GM06990 (cell line): ENCODE measurements at regions not wholly inside any gene's neighbourhood (a gene's known extent, or its start where the extent isn't known, plus 50 kb on each side); places are given as distances from the start of the nearest gene placed in this dataset.
A peak's percentile ranks its signal among the peaks of the same experiment; 100 is the strongest.

Experiments used
- DNase-seq: peaks from one replicate; pipeline ENCODE4 v3.0.0-alpha.2; 2011; ENCODE audit not compliant: insufficient read length; ENCODE audit errors: extremely low read depth
- H3K27me3 ChIP-seq: replicated peaks from 2 replicates; pipeline ENCODE4 v1.6.0; 2011; ENCODE audit warnings: low read length; ENCODE audit not compliant: control insufficient read depth, insufficient read depth
- H3K36me3 ChIP-seq: 2 replicates; pipeline ENCODE4 v1.5.1; 2011; ENCODE audit warnings: low read length; ENCODE audit not compliant: control insufficient read depth, insufficient read depth
- H3K4me3 ChIP-seq: replicated peaks from 2 replicates; pipeline ENCODE4 v1.5.1; 2011; ENCODE audit warnings: low read depth, mild to moderate bottlenecking, control low read depth, low read length
- TF ChIP-seq, protein P1 (sequence below): IDR thresholded peaks from 2 replicates; pipeline ENCODE4 v1.5.1; 2011; ENCODE audit warnings: low read length, control low read depth, mild to moderate bottlenecking, inconsistent platforms; ENCODE audit not compliant: insufficient read depth, poor library complexity, severe bottlenecking

DNA sequence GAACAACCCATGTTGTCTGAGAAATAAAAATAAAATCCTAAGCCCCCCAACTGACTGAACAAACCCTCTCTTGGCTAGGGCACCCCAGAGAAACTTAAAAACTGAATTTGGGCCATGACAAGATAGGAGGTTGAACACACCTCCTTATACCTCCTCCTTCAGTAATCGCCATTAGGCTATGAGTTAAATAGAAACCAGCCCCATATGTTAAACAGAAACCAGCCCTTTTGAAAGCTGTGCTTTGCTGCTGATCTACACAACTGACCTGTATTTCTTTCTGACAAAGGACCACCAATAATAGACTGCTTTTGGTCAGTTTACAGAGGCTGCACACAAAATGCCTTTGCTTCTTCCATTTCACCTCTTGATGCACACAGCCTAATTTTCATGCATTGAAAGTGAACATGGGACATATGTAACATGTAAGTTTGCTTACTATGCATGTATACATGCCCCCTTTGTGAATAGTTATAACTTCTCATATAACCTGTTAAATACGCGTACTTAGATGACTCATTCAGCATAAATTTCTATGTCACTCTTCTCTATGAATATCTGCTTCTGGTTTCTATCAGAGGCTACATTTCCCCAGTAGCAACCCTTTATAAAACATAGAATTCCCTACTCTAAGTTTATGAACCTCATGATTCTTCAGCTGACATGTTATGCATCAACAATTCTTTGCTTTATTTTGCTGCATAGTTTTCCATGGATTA lies 462.9 kb downstream of the COL12A1 start:
- H3K36me3 ChIP-seq, result no peaks in the 10 kb centered on the region
- TF ChIP-seq, protein P1, sequence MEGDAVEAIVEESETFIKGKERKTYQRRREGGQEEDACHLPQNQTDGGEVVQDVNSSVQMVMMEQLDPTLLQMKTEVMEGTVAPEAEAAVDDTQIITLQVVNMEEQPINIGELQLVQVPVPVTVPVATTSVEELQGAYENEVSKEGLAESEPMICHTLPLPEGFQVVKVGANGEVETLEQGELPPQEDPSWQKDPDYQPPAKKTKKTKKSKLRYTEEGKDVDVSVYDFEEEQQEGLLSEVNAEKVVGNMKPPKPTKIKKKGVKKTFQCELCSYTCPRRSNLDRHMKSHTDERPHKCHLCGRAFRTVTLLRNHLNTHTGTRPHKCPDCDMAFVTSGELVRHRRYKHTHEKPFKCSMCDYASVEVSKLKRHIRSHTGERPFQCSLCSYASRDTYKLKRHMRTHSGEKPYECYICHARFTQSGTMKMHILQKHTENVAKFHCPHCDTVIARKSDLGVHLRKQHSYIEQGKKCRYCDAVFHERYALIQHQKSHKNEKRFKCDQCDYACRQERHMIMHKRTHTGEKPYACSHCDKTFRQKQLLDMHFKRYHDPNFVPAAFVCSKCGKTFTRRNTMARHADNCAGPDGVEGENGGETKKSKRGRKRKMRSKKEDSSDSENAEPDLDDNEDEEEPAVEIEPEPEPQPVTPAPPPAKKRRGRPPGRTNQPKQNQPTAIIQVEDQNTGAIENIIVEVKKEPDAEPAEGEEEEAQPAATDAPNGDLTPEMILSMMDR, result no peak
- peak; percentile 40 for DNase-seq
- no peak overlapping the region for H3K4me3 ChIP-seq
- H3K27me3 ChIP-seq, result no peaks in the 10 kb centered on the region

DNA sequence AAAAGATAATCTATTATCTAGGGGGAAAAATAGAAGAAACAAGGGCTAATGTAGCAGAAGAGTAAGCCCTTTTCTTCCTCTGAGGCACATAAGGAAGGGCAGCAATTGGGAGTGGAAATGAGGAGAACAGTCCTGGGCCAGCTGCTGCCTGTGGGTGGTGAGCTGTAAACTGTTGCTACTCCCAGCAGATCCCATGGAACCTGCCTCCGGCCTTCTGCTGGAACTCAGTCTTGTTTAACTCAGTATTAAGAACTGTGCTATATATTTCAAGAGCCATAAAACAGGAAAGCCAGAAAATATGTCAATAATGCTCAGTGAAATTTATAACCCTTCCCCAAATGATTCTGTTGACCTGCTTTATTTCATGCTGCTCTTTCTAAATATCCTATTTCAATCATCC lies 464.2 kb downstream of the COL12A1 start:
- no peaks in the 10 kb centered on the region for H3K27me3 ChIP-seq
- H3K4me3 ChIP-seq, result no peak overlapping the region
- DNase-seq, result no peak
- H3K36me3 ChIP-seq, result no peaks in the 10 kb centered on the region
- TF ChIP-seq, protein P1, result no peak

DNA sequence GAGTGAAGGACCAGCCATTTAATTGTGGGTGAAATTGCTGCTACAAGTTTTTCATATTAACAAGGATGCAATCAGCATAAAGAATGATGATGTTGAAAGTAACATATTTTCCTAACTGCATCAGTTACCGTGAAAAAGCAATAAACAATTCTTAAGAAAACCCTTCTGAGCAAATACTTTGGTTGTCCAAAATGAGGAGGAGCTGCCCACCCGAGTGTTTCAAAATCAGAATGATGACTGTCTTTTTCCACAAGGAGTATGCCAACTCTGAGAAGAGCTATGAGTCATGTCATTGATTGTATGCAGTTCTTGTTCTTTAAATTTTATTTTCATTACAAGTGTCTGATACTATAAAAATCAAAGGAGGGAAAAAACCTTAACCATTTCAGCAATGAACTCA lies 470.5 kb downstream of the COL12A1 start:
- no peak for DNase-seq
- no peaks in the 10 kb centered on the region for H3K27me3 ChIP-seq
- H3K4me3 ChIP-seq, result no peak overlapping the region
- TF ChIP-seq, protein P1, result no peak
- no peaks in the 10 kb centered on the region for H3K36me3 ChIP-seq

DNA sequence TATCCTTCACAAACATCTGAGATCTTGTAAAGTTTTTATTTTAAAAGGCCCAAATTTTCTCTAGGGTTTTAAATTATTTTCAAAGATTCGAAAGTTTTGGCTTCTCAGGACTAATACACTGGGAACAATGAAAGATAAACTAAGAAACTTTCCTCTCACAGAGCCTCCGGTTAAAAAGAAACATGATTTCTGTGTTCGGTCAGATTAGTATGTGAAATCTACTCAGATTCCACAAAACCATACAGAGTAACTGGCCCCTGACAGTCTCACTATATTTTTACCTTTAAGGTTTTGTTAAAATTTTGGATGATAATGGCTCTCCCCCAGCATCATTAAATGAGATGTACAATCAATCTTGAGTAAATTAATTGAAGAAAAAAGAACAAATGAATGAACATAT lies 471.0 kb downstream of the COL12A1 start:
- H3K27me3 ChIP-seq, result no peaks in the 10 kb centered on the region
- TF ChIP-seq, protein P1, result no peak
- no peak for DNase-seq
- no peaks in the 10 kb centered on the region for H3K36me3 ChIP-seq
- H3K4me3 ChIP-seq, result no peak overlapping the region

DNA sequence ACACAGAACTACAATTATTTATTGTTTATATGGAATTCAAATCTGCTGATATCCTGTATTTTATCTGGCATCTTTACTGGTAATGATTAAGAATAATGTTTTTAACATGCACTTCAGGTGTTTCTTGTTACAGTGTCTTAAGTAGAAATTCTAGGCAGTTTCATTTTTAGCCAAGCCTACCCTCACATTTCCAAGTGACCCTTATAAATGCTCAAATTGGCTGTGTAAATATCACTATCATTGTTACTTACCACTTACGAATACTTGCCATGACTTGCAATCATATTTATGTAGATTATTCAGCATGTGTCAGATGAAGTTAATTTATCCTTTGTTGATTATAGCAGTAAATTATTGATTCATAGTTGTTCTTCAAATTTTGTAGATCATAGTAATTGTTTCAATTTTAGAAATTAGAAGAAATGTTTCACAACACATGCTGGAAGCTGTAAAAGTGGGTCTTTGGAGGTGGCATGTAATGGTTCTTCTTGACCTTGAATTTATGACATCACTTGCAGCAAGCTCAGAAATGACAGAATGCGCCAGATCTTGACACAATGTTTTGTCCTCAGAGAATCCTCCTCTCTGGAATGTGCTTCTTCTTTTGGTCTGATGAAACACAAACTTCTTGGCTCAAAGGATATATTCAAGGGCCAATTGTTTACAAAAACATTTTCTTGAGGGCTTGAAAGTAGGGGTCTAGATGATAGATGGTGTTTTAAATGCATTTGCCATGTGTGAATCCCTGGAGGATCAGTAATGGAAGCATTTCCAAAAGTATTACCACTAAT lies 471.8 kb downstream of the COL12A1 start:
- TF ChIP-seq, protein P1, result no peak
- no peak overlapping the region for H3K4me3 ChIP-seq
- DNase-seq, result no peak
- H3K36me3 ChIP-seq, result no peaks in the 10 kb centered on the region
- H3K27me3 ChIP-seq, result no peaks in the 10 kb centered on the region
